ENCODE measurements at regions not wholly inside any gene's neighbourhood (a gene's known extent, or its start where the extent isn't known, plus 50 kb on each side); places are given as distances from the start of the nearest gene placed in this dataset.

- DNase-seq, result no peak
Measured at GRCh38 chr21:14607262-14607661, 61.1 kb upstream of the SAMSN1 start.

GRCh38 chr21:14603202-14603601 lies 57.1 kb upstream of the SAMSN1 start:
- DNase-seq, result no peak

GRCh38 chr21:14602382-14602958 lies 56.4 kb upstream of the SAMSN1 start:
- no peak for DNase-seq

DNA sequence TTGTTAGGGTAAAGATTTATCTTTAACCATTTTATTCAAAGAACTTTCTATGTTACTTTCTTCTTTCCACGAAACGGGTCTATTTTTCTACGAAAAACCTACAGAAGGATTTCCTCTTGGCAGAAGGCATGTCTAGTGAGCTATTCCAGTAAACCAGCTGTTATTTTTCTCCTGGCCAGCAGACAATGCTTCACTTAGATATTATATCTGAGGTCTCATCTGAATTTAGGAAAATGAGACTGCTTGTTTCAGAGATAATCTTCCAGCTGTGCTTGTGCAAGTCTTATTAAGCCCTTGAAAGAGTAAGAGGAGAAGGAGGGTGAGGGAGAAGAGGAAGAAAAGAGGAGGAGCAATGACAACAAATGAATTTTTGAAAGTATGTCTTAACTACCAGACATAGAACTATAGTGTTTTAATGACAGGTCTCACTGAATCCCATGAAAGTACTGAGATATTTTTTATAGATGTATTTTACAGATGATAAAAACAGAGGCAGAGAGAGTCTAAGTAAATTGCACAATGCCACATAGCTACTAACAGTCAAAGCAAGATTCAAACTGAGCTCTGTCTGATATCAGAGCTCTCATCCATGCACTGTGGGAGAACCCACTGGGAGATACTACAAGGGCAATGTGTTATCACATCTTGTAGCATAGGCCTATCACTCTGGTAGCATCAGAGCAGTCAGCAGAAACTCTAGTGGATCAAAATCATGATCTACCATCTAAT lies 54.6 kb upstream of the SAMSN1 start:
- DNase-seq, result no peak

- no peak for DNase-seq
Measured at GRCh38 chr21:14598065-14598464, 52.0 kb upstream of the SAMSN1 start.
